Stimulated activated CD8-positive, alpha-beta memory T cell treated with anti-CD3 and anti-CD28 coated beads, Interleukin-12 subunit alpha, Interleukin-12 subunit beta, amount 100 ng/mL, for 4 hours (primary cell): ENCODE measurements at regions not wholly inside any gene's neighbourhood (a gene's known extent, or its start where the extent isn't known, plus 50 kb on each side); places are given as distances from the start of the nearest gene placed in this dataset.

Experiments used
- DNase-seq: peaks from one replicate; pipeline ENCODE4 v3.0.0-alpha.2; 2020; ENCODE audit warnings: low read depth

- DNase-seq: no peak
Measured at GRCh38 chr1:200354243-200354642, 55.6 kb downstream of the ZNF281 start.

GRCh38 chr1:200353232-200353631 is 56.6 kb downstream of the ZNF281 start:
- no peak for DNase-seq

- no peak for DNase-seq
Measured at GRCh38 chr1:200351826-200352549, 57.8 kb downstream of the ZNF281 start.

GRCh38 chr1:200351425-200351824 is 58.4 kb downstream of the ZNF281 start:
- DNase-seq: no peak

GRCh38 chr1:200346700-200347099 is 63.1 kb downstream of the ZNF281 start:
- no peak for DNase-seq

GRCh38 chr1:200345520-200345919 is 64.3 kb downstream of the ZNF281 start:
- no peak for DNase-seq

- DNase-seq: no peak
Measured at GRCh38 chr1:200343874-200344273, 66.0 kb downstream of the ZNF281 start.

- DNase-seq: no peak
Measured at GRCh38 chr1:200342511-200343311, 67.1 kb downstream of the ZNF281 start.

GRCh38 chr1:200338451-200338850 is 71.4 kb downstream of the ZNF281 start:
- no peak for DNase-seq

GRCh38 chr1:200337831-200338230 is 72.0 kb downstream of the ZNF281 start:
- DNase-seq: no peak

GRCh38 chr1:200337410-200337809 is 72.4 kb downstream of the ZNF281 start:
- DNase-seq: no peak

- no peak for DNase-seq
Measured at GRCh38 chr1:200336901-200337391, 72.9 kb downstream of the ZNF281 start.

- DNase-seq: no peak
Measured at GRCh38 chr1:200336101-200336845, 73.6 kb downstream of the ZNF281 start.

GRCh38 chr1:200334661-200335256 is 75.1 kb downstream of the ZNF281 start:
- DNase-seq: no peak

GRCh38 chr1:200333329-200333728 is 76.5 kb downstream of the ZNF281 start:
- DNase-seq: no peak

GRCh38 chr1:200332716-200333115 is 77.1 kb downstream of the ZNF281 start:
- DNase-seq: no peak

GRCh38 chr1:200330741-200331428 is 79.0 kb downstream of the ZNF281 start:
- DNase-seq: no peak

- no peak for DNase-seq
Measured at GRCh38 chr1:200329208-200329882, 80.5 kb downstream of the ZNF281 start.

- DNase-seq: no peak
Measured at GRCh38 chr1:200328379-200328778, 81.5 kb downstream of the ZNF281 start.

GRCh38 chr1:200323856-200324400 is 85.9 kb downstream of the ZNF281 start:
- no peak for DNase-seq

- DNase-seq: no peak
Measured at GRCh38 chr1:200319148-200319547, 90.7 kb downstream of the ZNF281 start.
